AG08395 (cell line): ENCODE measurements at regions not wholly inside any gene's neighbourhood (a gene's known extent, or its start where the extent isn't known, plus 50 kb on each side); places are given as distances from the start of the nearest gene placed in this dataset.
A peak's percentile ranks its signal among the peaks of the same experiment; 100 is the strongest.
"Not testable (repeated sequence)": the region's sequence is repeated elsewhere in the genome, so short reads cannot be mapped to it uniquely, and the experiment has no call there.

Source experiments
- DNase-seq: peaks from one replicate; pipeline ENCODE4 v3.0.0; 2012; ENCODE audit warnings: mixed read lengths, low spot score

- DNase-seq = no peak
These were observed 462.6 kb downstream of the RNF144A start for GRCh38 chr2:7379799-7380198.

- no peak for DNase-seq
These were observed 467.6 kb downstream of the RNF144A start for GRCh38 chr2:7384773-7385349.

GRCh38 chr2:7390311-7390710 lies 473.1 kb downstream of the RNF144A start:
- DNase-seq = not testable (repeated sequence)

GRCh38 chr2:7392076-7392787 lies 475.0 kb downstream of the RNF144A start:
- no peak for DNase-seq

GRCh38 chr2:7394195-7394594 lies 477.0 kb downstream of the RNF144A start:
- DNase-seq = no peak

GRCh38 chr2:7400628-7401027 lies 483.4 kb downstream of the RNF144A start:
- no peak for DNase-seq

- no peak for DNase-seq
These were observed 486.0 kb downstream of the RNF144A start for GRCh38 chr2:7403092-7403775.

GRCh38 chr2:7405861-7406715 lies 488.9 kb downstream of the RNF144A start:
- DNase-seq = peak; percentile 53

GRCh38 chr2:7407001-7407400 lies 489.8 kb downstream of the RNF144A start:
- DNase-seq = no peak

GRCh38 chr2:7407906-7408680 lies 490.9 kb downstream of the RNF144A start:
- DNase-seq = no peak

- DNase-seq = no peak
These were observed 494.5 kb downstream of the RNF144A start for GRCh38 chr2:7411691-7412090.

- DNase-seq = peak; percentile 12
These were observed 500.9 kb downstream of the RNF144A start for GRCh38 chr2:7417845-7418742.

- DNase-seq = no peak
These were observed 502.0 kb downstream of the RNF144A start for GRCh38 chr2:7419186-7419585.

- DNase-seq = no peak
These were observed 502.7 kb downstream of the RNF144A start for GRCh38 chr2:7419814-7420311.

GRCh38 chr2:7420530-7420929 lies 503.3 kb downstream of the RNF144A start:
- DNase-seq = no peak

GRCh38 chr2:7424481-7424880 lies 507.3 kb downstream of the RNF144A start:
- no peak for DNase-seq

GRCh38 chr2:7427293-7428060 lies 510.3 kb downstream of the RNF144A start:
- DNase-seq = peak; percentile 66

GRCh38 chr2:7428454-7429204 lies 511.4 kb downstream of the RNF144A start:
- no peak for DNase-seq

- DNase-seq = no peak
These were observed 512.5 kb downstream of the RNF144A start for GRCh38 chr2:7429733-7430132.
